ENCODE measurements at regions not wholly inside any gene's neighbourhood (a gene's known extent, or its start where the extent isn't known, plus 50 kb on each side); places are given as distances from the start of the nearest gene placed in this dataset.
"Not testable (repeated sequence)": the region's sequence is repeated elsewhere in the genome, so short reads cannot be mapped to it uniquely, and the experiment has no call there.

DNA sequence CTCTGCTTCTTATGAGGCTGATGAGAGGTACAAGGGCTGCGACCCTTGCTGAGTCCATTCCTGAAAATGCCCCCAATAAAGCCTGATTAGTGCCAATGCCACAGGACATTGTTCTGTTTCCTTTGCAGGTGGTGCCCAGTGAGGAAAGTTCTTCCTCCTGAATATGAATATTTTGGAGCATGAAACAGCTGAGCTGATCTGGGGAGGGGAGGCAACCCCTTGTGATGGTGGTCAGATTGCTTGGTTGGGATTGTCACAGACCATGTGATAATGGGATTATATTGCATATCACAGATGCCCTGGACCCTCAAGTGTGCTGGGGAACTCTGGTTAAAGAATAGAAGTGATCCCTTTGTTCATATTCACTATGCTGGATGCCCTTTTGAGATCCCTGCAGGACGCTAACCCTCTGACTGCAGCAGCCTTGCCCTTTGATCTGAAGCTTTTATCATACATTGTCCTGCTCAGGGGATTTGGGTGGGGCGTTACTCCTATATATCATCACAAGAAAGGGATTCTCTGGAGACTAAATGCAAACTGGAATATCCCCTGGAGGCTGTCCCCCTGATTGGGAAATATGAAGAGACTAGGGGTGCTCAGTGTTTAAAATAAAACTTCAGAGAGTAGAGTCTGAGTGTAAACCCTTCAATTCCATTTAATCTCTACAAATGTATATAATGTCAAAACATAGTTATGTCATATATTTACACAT, 76.9 kb upstream of the TOP3B start:
- 75 to 88% methylated on average over 3 of the region's 3 CpGs for WGBS, 2 donors
- Histone ChIP-seq H3K4me3 (replicated peaks in 1 of 3) (no peak overlapping the region), H3K27me3 (no peaks in the 10 kb centered on the region), H3K4me1 (no peaks in the 10 kb centered on the region), H3K9me3 (no peaks in the 10 kb centered on the region), H3K36me3 (no peaks in the 10 kb centered on the region), H3K27ac (no peak overlapping the region)
- no peak for DNase-seq
- no peak for TF ChIP-seq POLR2A (IDR thresholded peaks at IDR 0.05)
- TF ChIP-seq, protein P1, sequence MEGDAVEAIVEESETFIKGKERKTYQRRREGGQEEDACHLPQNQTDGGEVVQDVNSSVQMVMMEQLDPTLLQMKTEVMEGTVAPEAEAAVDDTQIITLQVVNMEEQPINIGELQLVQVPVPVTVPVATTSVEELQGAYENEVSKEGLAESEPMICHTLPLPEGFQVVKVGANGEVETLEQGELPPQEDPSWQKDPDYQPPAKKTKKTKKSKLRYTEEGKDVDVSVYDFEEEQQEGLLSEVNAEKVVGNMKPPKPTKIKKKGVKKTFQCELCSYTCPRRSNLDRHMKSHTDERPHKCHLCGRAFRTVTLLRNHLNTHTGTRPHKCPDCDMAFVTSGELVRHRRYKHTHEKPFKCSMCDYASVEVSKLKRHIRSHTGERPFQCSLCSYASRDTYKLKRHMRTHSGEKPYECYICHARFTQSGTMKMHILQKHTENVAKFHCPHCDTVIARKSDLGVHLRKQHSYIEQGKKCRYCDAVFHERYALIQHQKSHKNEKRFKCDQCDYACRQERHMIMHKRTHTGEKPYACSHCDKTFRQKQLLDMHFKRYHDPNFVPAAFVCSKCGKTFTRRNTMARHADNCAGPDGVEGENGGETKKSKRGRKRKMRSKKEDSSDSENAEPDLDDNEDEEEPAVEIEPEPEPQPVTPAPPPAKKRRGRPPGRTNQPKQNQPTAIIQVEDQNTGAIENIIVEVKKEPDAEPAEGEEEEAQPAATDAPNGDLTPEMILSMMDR (IDR thresholded peaks at IDR 0.05): no peak
- intact Hi-C loops (cut with DNase I): no loop called here

DNA sequence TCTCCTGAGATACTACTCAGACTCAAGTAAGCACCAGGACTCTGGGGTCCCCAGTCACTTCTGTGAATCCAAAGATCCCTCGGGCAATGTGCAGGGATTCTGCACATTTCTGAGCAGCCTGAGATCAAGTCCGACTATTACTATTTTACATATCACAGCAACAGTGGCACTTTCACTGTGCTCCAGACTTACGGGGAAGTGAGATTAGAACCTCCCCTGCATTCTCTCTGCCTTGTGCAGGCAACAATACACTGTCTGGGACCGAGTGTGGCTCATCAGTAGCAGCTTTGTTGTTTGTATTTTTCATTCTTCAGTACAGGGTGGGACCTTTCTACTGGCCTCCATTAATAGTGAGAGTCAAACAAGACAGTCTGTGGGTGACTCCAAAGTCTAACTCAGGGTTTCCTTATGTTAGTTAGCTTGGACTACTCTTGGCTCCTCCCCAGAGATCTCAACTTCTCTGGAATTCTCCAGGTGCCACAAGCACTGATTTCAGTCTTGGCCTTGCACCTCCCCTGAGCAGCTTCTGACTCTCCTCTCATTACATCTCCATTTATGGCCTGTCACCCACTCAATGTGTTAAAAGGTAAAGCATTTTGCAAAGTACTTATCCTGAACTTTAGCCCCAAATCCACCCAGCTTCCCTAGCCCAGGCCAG, 76.2 kb upstream of the TOP3B start:
- intact Hi-C loops (cut with DNase I): no loop called here
- H3K9me3 ChIP-seq: no peaks in the 10 kb centered on the region
- no peak overlapping the region for H3K4me3 ChIP-seq (replicated peaks in 1 of 3)
- no peak overlapping the region for H3K27ac ChIP-seq
- no peak for DNase-seq
- no peaks in the 10 kb centered on the region for H3K4me1 ChIP-seq
- H3K36me3 ChIP-seq: no peaks in the 10 kb centered on the region
- WGBS, 2 donors: 78 to 80% methylated on average over 4 of the region's 4 CpGs
- no peak for TF ChIP-seq POLR2A (IDR thresholded peaks at IDR 0.05)
- TF ChIP-seq, protein P1 (IDR thresholded peaks at IDR 0.05): no peak
- H3K27me3 ChIP-seq: no peaks in the 10 kb centered on the region

DNA sequence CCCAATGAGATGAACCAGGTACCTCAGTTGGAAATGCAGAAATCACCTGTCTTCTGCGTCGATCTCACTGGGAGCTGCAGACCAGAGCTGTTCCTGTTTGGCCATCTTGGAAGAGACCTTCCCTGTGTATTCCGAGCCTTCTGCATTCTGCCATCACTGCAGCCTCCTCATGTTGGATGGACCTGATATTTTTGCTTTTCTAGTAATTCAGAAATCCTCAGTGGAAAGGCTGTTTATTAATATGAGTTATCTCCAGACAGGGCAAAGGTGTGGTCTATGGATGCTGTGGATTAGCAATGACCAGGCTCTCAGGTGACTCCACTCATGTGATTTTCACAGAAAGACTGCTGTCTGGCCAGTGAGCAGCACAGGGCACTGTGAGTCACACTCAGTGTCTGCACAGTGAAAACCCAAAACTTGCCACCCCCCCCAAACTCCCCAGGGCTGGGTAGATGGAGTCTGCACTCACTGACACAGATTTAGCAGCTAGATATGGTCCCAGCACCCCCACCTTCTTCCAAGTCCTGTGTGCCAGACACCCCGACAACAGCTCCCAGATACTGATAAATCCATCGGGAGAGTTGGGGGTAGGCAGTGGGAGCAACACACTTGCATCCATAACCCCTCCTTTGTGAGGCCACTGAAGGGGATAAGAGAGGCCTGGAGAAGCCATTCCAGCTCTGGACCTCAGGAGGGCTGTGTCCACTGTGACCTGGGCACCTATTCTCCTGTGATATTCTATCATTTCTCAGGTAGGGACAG, 75.2 kb upstream of the TOP3B start:
- no peak for TF ChIP-seq POLR2A (IDR thresholded peaks at IDR 0.05)
- TF ChIP-seq, protein P1 (IDR thresholded peaks at IDR 0.05): no peak
- no peaks in the 10 kb centered on the region for H3K4me1 ChIP-seq
- H3K9me3 ChIP-seq: no peaks in the 10 kb centered on the region
- DNase-seq: no peak
- intact Hi-C loops (cut with DNase I): no loop called here
- no peaks in the 10 kb centered on the region for H3K27me3 ChIP-seq
- H3K4me3 ChIP-seq (replicated peaks in 1 of 3): no peak overlapping the region
- no peaks in the 10 kb centered on the region for H3K36me3 ChIP-seq
- no peak overlapping the region for H3K27ac ChIP-seq
- WGBS, 2 donors: 74 to 76% methylated on average over 5 of the region's 5 CpGs

DNA sequence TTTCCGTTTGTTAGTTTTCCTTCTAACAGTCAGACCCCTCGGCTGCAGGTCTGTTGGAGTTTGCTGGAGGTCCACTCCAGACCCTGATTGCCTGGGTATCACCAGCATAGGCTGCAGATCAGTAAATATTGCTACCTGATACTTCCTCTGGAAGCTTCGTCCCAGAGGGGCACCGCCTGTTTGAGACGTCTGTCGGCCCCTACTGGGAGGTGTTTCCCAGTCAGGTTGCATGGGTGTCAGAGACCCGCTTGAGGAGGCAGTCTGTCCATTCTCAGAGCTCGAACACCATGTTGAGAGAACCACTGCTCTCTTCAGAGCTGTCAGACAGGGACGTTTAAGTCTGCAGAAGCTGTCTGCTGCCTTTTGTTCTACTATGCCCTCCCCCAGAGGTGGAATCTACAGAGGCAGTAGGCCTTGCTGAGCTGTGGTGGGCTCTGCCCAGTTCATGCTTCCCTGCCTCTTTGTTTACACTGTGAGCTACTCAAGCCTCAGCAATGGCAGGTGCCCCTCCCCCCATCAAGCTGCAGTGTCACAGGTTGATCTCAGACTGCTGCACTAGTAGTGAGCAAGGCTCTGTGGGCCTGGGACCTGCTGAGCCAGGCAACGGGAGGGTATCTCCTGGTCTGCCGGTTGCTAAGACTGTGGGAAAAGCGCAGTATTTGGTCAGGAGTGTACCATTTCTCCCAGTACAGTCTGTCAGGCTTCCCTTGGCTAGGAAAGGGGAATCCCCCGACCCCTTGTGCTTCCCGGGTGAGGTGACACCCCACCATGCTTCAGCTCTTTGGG, 74.4 kb upstream of the TOP3B start:
- H3K9me3 ChIP-seq; H3K4me1 ChIP-seq; H3K4me3 ChIP-seq (replicated peaks in 1 of 3); H3K27ac ChIP-seq; H3K36me3 ChIP-seq; intact Hi-C loops (cut with DNase I); H3K27me3 ChIP-seq: not testable (repeated sequence)
- peak; percentile 63 to 72 for DNase-seq
- WGBS, 2 donors: 45 to 53% methylated on average over 14 of the region's 14 CpGs

DNA sequence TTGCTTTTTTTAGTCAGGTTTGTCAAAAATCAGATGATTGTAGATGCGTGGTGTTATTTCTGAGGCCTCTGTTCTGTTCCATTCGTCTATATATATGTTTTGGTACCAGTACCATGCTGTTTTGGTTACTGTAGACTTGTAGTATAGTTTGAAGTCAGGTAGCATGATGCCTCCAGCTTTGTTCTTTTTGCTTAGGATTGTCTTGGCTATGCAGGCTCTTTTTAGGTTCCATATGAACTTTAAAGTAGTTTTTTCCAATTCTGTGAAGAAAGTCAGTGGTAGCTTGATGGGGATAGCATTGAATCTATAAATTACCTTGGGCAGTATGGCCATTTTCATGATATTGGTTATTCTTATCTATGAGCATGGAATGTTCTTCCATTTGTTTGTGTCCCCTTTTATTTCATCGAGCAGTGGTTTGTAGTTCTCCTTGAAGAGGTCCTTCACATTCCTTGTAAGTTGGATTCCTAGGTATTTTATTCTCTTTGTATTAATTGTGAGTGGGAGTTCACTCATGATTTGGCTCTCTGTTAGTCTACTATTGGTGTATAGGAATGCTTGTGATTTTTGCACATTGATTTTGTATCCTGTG, 70.1 kb upstream of the TOP3B start:
- intact Hi-C loops (cut with DNase I); H3K27me3 ChIP-seq; H3K4me3 ChIP-seq (replicated peaks in 1 of 3); DNase-seq; H3K27ac ChIP-seq; H3K4me1 ChIP-seq; H3K9me3 ChIP-seq; H3K36me3 ChIP-seq: not testable (repeated sequence)
- 71 to 75% methylated on average over 3 of the region's 3 CpGs for WGBS, 2 donors

DNA sequence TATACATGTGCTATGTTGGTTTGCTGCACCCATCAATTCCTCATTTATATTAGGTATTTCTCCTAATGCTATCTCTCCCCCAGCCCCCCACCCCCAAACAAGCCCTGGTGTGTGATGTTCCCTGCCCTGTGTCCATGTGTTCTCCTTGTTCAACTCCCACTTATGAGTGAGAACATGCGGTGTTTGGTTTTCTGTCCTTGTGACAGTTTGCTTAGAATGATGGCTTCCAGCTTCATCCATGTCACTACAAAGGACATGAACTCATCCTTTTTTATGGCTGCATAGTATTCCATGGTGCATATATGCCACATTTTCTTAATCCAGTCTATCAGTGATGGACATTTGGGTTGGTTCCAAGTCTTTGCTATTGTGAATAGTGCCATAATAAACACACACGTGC, 68.4 kb upstream of the TOP3B start:
- intact Hi-C loops (cut with DNase I); DNase-seq; H3K4me1 ChIP-seq; H3K27ac ChIP-seq; H3K9me3 ChIP-seq; H3K27me3 ChIP-seq; H3K4me3 ChIP-seq (replicated peaks in 1 of 3); H3K36me3 ChIP-seq: not testable (repeated sequence)
- 43 to 50% methylated on average over 2 of the region's 2 CpGs for WGBS, 2 donors
